ENCODE measurements at regions not wholly inside any gene's neighbourhood (a gene's known extent, or its start where the extent isn't known, plus 50 kb on each side); places are given as distances from the start of the nearest gene placed in this dataset.

DNA sequence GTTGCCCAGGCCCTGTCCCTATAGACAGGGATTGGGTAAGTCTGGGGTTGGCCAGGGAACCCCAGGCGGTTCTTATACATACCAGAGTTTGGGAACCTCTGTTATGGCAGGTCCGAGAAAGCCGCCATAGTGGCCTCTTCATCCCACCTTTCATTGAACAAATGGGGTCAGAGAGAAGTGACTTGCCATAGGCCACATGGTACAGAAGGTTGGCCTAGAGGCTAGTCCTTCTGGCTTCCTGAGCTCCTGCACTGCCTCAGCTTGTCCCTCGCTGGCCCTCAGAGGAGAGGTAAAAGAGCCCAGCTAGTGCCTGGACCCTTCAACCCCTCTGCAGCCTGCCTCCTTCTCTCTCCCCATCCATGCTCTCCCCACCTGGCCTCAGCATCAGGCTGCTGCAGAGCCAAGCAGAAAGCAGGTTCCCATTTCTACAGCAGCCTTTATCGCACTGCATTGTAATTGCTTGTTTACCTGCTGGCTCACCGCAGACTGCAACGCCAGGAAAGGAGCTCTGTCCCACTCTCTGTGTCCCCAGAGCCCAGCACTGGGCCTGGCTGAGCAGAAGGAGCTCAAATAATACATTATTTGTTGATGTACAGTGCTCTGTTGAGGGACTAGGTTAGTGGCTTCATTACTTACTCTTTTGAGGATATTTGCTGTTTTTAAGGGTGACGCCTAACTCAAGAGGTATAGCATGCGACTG, 103.6 kb downstream of the TRIM29 start:
- DNase-seq (ENCODE audit: low spot score): peak; percentile 8

DNA sequence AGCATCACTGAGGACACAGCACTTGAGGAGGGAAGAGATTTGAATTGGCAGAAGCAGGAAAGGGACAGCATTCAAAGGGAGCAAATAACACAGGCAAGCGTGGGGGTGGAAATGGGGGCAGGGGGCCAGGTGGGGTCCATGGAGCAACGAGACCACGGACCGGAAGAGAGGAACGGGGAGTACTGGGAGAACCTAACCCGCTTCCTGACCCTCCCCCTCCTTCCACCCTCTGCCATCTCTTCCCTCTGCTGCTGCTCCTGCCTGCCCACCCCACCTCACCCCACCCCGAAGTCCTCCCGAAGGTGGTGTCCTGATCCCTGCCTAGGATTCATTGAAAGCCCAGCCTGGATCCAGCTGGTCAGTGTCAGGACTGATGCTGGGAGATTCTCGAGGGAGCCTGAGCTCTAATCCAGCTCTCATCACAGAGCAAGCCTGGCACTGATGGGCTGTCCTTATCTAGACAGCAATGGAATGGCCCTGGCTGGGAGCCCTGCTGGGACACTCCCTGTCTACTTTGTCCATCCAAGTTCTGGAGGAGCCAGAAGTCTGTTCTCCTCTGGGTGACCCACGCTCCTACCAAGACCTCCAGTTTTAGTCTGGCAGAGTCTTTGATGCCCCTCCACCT, 105.0 kb downstream of the TRIM29 start:
- DNase-seq (ENCODE audit: low spot score): no peak

DNA sequence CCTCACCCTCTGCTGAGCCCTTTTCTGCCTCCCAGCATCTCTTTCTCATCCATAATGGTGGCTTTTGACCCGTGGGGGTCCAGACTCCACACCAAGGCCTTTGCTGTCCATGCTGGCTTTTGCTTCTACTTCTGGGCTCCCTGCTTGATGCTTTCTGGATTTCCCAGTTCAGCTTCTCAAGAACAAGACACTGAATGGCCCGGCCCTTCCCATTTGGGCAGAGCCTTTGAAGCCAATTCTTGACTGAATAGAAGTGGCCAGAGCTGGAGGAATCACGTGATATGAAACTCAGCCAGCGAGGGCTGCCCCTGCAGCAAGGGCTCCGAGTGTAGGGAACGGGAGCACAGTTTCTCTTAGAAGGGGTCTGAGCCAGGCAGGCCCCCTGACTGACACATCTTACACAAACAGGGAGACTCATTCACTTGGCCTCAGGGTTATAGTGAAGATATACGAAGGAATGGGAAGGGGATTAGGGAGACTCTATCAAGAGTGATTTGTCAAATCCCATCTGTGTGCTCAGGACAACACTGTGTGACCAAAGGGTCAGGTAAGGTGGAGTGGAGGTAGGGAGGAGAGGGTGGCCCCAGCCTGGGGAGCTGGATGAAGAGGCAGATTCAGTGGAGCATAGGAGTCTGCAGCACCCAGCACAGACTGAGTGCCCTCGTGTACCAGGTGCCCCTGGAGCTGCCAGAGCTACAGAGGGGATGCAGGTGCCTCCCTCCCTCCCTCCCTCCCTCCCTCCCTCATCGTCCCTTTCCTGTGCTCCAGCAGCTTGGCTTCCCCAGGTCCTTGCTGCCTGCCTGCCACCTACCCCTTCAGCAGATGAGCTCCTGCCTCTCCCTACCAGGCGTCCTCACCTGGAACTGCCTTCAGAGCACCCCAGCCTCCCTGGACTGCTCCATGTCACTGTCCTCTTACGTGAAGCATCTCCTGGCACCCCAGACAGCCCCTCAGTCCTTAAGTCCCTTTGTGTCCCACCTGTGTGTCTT, 106.0 kb downstream of the TRIM29 start:
- peak; percentile 28 for DNase-seq (ENCODE audit: low spot score)

DNA sequence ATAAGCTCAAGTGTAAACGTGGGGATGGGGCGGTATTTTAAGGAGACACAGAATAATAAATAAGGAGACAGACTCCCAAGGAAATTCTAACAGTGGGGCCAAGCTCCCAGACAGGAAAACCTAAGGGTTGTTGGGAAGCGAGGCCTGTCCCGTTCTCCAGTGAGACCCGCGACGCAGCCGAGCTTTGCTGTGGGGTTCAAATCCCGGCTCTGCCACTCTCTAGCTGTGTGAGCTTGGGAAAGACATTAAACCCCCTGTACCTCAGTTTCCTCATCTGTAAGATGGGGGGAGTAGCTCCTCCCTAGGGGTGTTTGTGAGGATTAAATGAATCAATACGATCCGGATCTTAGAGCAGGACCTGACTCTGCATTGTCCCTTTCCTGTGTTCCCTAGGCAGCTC, 106.8 kb downstream of the TRIM29 start:
- peak; percentile 14 for DNase-seq (ENCODE audit: low spot score)

DNA sequence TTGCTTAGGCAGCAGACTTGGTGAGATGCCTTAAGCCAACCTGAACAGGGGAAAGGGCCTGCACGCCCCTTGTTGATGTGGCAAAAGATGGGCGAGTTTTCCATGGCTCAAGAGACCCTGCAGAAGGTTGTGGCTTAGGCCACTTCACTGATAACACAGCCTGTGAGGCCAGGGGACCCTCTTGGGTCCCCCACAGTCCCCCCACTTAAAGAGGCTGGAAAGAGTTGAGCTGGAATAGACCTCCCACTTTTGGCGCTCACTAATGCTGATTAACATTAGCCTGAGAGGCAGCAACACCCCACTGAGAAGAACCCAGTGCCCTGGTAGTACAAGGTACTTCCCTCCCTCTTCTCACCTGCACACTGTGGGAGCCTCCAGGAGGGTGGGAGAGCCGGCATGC, 107.5 kb downstream of the TRIM29 start:
- DNase-seq (ENCODE audit: low spot score): peak; percentile 27

DNA sequence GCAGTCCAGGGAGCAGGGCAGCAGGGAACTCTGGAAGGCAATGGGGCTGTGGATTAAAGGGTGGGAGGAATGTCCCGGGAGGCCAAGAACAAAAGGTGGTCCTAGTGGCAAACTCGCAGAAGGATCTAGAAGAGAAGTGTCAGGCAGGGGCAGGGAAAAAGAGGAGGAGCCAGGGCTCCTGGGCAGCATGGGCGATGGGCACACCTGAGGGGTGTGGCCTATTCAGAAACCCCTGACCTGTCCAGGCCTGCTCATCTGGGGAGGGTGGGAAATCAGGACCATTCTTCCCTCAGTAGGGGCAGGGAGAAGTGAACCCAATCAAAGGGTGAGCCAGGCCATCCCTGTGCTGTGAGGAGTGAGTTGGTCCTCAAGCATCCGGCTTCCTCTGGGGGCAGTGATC, 108.6 kb downstream of the TRIM29 start:
- DNase-seq (ENCODE audit: low spot score): no peak

DNA sequence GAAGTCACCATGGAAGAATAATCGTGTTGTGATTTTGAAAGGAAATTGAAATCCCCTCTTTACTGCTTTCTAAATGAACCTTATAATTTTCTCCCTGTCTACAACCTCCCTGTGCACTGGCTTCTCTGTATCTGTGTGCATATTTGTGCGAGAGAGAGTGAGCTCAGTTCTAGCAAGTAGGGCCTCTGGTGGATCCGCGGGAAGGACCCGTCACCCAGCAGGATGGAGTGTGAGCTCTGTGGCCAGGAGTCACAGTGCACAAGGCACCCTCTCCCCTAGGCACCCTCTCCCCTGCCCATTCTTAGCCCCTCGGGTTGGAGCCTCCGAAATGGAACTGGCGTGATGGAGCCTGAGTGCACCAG, 109.0 kb downstream of the TRIM29 start:
- DNase-seq (ENCODE audit: low spot score): peak; percentile 36

DNA sequence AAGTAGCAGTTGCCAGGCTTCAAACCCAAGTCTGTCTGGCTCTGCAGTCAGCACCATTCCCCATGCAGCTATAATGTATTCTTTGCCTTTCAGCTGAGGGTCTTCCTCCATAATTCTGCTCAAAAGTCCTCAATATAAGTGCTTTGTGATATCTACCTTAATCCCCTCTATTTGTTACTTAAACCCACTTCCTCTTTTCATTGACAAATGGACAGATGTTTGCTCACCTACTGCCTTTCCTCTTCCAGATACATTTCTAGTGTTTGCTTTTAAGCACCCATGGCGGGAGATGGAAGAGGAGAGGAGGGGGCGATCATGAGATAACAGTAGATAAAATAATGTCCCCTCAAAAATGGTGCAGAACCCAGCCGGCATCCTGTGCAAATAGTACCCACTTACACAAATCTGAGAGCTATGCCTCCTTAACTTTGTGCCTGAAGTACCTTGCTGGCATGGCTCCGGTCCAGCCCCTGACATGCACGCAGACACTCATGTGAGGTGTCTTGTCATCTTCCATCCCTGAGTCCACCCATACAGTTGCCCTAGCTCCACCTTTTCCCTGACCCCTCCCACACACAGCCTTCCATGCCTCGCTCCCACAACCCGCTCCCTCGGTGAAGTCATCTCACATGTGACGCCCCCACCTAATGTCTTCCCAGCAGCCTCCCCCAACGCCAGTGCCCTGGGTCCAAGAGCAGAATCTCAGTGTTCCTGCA, 109.6 kb downstream of the TRIM29 start:
- no peak for DNase-seq (ENCODE audit: low spot score)

DNA sequence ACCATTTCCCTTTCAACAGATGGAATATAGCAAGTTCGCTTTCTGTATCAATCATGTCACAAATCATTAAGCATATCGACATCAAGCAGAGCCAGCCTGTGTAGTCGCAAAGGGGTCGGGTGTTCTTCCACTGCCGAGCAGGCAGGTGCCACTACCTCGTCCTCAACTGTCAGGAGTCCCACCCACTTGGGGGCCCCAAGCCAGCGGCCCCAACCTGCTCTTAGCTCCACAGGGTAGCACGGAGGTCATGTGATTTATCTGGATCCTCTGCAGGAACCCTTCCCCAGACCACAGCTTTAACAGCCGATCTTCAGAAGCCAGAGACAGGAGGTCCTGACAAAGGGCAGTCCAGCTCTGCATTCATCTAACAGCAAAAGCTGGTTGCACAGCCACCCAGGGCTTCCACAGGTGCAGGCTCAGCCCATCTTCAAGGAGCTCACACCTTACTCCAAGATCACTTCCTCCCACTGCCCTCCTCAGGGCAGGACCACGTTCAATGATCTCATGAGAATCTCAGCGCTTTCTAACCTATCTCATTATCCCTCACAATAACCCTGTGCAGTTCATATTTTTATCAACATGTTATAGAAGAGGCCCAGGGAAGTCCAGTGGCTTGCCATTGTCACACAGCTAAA, 110.2 kb downstream of the TRIM29 start:
- DNase-seq (ENCODE audit: low spot score): no peak

DNA sequence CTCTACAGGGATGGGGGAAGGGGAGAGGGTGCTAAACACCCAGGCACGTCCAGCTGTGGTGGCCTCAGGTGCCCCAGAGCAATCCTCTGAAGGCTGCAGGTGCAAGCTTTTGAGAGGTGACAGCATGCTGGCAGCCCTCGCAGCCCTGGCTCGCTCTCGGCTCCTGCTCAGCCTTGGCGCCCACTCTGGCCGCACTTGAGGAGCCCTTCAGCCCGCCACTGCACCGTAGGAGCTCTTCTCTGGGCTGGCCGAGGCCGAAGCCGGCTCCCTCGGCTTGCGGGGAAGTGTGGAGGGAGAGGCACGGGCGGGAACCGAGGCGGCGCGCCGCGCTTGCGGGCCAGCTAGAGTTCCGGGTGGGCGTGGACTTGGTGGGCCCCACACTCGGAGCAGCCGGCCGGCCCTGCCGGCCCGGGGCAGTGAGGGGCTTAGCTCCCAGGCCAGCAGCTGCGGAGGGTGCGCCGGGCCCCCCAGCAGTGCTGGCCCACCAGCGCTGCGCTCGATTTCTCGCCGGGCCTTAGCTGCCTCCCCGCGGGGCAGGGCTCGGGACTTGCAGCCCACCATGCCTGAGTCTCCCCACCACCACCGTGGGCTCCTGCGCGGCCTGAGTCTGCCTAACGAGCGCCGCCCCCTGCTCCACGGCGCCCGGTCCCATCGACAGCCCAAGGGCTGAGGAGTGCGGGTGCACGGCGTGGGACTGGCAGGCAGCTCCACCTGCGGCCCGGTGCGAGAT, 112.1 kb downstream of the TRIM29 start:
- DNase-seq (ENCODE audit: low spot score): no peak

DNA sequence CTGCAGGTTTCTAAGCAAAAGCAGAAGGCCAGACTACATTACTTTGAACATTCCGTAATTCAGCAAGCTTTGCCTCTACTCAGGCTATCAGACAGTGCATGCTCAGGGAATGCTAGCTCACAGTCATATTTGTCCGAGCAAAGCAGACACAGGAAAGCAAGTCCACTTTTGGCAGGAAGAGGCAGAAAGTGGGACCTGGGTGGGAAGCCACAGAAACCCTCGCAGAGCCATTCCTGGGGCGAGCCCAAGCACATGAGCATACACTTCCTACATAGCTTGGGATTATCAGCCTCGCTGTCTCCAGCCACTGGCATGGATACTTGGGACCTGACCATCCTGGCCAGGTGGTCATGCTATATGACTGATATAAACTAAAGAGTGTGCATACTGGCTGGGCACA, 113.3 kb downstream of the TRIM29 start:
- no peak for DNase-seq (ENCODE audit: low spot score)

DNA sequence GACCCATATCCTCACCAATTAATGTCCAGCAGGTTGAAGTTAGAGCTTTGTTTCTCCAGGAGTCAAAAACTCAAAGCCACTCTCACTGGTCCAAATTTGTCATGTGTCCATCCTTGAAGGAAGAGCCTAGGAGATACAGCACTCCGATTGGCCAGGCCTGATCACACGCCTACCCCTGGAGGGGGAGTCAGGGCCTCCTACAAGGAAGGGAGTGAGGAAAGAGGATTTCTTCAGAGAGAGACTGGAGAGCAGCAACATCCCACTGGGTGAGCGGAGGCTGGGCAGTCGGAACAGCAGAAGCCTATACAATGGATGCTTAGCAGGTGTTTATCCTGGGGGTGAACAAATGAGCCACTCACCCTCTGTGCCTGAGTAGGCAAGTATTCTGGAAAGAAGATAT, 113.9 kb downstream of the TRIM29 start:
- no peak for DNase-seq (ENCODE audit: low spot score)

DNA sequence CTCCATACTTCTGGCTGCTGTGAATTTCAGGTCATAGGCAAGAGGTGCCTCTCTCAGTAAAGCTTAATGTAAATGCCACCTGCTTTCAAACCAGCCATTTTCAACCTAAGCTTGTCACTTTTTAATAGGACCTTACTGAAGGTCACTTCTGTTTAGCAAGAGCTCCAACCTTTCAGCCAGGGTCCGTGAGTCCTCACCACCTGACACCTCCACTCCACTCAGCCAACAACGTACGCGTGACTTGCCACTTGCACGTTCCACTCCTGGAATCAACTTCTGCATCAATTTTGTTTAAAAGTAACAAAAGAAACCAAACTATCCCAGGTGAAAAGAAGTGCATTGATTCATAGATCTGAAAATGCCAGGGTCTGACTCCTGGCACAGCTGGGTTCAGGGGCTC, 114.4 kb downstream of the TRIM29 start:
- no peak for DNase-seq (ENCODE audit: low spot score)

DNA sequence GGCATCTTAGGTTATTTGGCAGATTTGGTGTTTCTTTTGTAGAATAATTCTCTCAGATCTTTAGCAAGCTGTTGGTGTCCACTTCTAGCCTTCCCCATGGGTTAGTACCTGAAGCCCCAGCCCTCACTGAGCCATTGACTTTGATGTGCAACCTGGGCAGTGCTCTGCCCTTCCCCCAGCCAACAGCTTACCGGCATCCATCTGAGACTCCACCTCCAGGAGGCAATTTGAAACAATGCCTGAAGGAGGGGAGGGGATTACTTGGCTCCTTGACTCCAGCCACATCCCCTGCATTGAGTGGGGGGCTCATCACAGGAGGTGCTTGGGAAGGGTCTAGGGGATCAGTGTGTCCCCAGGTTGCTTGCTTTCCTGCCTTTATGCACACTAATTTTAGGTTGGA, 114.8 kb downstream of the TRIM29 start:
- DNase-seq (ENCODE audit: low spot score): no peak

DNA sequence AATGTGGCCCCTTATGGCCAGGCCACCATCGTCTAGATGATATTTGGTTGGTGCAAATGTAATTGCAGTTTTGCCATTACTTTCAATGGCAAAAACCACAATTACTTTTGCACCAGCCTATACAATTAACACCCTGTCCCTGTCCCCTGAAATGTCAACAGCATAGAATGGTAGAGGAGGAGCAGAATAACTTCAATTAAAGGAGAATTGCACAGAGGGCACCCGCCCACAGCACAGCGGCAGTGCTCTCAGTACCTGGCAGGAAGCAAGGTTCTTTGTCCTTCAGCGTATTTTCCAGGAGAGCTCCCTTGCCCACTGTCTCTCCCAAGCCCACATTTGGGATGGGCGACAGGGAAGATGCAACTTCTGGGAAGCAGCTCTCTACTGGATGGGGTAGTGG, 115.3 kb downstream of the TRIM29 start:
- no peak for DNase-seq (ENCODE audit: low spot score)

DNA sequence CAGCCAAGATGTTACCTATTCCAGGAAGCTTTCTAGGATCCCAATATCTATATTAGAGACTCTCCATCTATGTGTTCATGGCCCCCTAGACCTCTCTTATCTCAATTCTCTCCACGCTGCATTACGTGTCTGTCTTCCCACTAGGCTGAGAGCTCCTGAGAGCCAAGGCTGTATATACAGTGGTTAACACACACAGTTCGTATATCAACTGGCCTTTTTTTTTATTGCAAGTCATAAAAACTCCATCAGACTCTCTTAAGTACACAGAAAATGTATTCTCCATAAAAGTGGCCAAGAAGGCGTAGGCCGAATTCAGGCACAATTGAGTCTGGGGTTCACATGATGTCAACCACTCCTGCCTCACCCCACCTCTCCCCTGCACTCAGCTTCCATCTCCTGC, 115.9 kb downstream of the TRIM29 start:
- no peak for DNase-seq (ENCODE audit: low spot score)

DNA sequence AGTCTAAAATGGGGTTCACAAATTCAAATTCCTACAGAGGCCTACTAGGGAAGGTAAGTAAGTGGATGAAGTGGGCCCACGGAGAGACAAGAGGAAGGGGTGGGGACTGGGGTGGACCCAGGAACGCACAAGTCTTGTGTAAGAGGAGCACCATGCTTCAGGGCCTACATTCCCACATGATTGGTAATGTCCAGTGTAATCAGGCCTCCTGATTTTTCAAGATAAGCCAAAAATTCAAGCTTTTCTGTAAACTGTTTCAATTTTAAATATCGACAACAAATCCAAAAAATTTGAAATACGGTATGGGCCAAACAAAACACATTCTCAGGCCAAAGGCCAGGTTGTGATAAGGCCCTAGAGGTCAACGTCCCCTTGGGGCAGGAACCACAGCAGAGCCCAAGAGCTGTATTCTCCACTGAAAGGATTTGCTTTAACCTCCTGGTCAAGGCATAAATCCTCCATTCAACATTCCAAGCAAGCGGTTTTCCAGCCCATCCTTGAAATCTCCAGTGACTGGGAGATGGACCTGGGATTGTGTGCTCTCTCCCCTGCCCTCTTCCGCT, 116.4 kb downstream of the TRIM29 start:
- no peak for DNase-seq (ENCODE audit: low spot score)

DNA sequence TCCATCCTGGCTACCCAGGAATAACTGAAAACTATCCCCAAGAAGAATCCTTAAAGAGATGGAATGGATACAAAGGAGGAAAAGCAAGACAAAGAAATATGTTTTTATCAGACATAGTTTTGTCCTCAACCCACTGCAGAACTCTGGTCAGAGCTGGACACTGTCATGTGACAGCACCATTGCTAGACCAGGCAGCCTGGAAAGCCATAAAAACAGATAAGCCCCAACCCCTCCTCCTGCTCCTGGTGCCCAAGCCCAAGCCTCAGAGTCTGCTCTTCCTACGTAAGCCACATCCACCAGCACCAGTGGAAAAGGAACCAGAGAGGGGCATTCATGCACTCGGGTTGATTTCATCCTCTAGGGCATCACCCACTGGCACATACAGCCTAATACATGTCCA, 116.9 kb downstream of the TRIM29 start:
- no peak for DNase-seq (ENCODE audit: low spot score)

DNA sequence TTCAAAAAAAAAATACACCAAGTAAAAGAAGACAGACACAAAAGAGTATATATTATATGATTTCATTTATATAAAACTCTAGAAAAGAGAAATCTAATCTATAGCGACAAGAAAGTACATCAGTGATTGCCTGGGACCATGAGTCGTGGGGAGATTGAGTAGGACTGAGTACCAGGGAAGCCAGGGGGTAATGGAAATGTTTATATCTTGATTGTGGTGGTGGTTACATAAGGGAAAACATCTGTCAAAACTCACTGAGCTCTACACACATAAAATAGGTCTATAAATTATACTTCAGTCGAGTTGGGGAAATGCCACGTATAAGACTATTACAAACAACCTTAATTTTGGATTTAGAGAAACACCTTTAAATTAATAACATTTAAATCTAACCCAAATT, 117.4 kb downstream of the TRIM29 start:
- no peak for DNase-seq (ENCODE audit: low spot score)

DNA sequence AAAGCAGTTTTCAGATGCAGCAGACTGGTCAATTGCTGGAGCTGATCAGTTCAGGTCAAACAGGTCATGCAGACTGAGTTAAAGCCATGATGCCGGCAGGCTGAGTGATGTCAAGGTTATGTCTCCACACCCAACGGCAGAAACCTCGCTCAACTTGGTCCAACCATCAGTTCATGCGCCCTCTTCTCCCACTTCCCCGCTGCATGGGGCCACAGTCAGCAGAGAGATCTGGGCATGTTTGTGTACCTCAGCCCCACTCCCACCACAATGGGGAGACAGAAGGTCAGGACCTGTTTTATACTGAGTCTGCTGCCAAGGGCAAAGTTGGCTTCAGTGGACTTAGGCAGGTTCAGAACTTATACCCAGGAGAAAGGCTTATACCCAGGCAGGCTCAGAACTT, 118.7 kb downstream of the TRIM29 start:
- DNase-seq (ENCODE audit: low spot score): no peak

Measured in ureter (tissue), 1 donor.